ENCODE measurements at regions not wholly inside any gene's neighbourhood (a gene's known extent, or its start where the extent isn't known, plus 50 kb on each side); places are given as distances from the start of the nearest gene placed in this dataset.

GRCh38 chr3:17964108-17964507, 221.7 kb upstream of the TBC1D5 start:
- no peak for DNase-seq (ENCODE audit: low read depth in 2 of 3, low spot score in 1 of 3)

DNA sequence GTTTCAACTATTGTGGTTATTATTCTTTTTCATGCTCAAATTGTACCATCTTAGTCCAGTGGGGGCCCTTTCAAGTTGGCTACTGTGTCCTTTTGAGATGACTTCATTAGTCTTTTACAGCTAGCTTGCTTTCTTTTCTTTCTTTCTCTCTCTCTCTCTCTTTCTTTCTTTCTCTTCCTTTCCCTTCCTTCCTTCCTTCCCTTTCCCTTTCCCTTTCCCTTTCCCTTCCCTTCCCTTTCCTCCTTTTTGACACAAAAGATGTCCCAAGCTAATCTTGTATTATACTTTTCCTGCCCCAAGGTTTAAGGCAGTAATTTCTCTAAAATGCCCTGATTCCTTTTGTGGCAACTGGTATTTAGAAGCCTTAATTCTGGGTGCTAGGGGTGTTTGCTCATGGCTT, 213.0 kb upstream of the TBC1D5 start:
- DNase-seq (ENCODE audit: low read depth in 2 of 3, low spot score in 1 of 3) = no peak

DNA sequence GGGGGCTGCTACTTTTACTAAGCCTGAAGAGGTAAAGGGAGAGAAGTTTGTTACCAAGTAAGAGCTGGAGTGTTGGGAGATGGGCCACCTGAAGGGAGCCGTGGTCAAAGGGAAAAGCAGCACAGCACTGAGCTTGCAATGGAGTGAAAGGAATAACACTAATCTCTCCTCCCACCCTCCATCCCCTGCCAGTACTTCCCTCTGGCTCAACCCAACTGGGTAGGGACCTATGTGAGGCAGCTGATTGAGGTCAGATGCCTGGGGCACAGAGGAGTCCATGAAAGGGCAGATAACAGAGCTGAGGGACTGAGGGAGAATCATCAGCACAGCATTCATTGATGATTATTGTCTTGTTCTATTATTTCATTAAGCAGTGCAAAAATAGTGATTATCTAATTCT, 212.4 kb upstream of the TBC1D5 start:
- DNase-seq (ENCODE audit: low read depth in 2 of 3, low spot score in 1 of 3) = no peak

DNA sequence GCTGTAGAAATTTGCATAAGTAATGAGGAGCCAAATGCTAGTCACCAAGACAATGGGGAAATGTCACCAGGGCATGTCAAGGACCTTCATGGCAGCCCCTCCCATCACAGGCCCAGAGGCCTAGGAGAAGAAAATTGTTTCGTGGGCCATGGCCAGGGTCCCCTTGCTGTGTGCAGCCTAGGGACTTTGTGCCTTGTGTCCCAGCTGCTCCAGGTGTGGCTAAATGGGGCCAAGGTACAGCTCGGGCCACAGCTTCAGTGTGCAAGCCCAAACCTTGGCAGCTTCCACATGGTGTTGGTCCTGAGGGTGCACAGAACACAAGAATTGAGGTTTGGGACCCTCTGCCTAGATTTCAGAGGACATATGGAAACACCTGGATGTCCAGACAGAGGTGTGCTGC, 208.8 kb upstream of the TBC1D5 start:
- DNase-seq (ENCODE audit: low read depth in 2 of 3, low spot score in 1 of 3) = no peak

- no peak for DNase-seq (ENCODE audit: low read depth in 2 of 3, low spot score in 1 of 3)
Measured at GRCh38 chr3:17949101-17949500, 206.7 kb upstream of the TBC1D5 start.

DNA sequence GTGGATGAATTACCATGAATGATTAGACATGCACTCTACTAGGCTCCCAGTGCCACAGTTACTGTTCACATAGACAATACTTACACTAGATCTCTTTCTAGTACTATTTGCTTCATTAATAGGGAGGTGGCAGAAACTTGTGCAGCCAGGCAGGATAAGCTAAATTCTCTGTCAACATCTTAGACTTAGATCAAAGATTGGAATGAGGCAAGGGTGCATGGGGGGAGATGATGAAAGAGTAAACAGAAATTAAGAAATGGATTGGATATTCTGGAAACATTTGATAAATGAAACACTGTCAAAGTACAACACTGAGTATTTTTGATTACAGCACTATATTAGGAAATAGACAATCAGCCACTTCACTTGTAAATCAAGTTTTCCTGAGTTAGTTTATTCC, 205.4 kb upstream of the TBC1D5 start:
- DNase-seq (ENCODE audit: low read depth in 2 of 3, low spot score in 1 of 3) = no peak

GRCh38 chr3:17946619-17947018, 204.2 kb upstream of the TBC1D5 start:
- DNase-seq (ENCODE audit: low read depth in 2 of 3, low spot score in 1 of 3) = no peak

- DNase-seq (ENCODE audit: low read depth in 2 of 3, low spot score in 1 of 3) = no peak
Measured at GRCh38 chr3:17945799-17946399, 203.5 kb upstream of the TBC1D5 start.

DNA sequence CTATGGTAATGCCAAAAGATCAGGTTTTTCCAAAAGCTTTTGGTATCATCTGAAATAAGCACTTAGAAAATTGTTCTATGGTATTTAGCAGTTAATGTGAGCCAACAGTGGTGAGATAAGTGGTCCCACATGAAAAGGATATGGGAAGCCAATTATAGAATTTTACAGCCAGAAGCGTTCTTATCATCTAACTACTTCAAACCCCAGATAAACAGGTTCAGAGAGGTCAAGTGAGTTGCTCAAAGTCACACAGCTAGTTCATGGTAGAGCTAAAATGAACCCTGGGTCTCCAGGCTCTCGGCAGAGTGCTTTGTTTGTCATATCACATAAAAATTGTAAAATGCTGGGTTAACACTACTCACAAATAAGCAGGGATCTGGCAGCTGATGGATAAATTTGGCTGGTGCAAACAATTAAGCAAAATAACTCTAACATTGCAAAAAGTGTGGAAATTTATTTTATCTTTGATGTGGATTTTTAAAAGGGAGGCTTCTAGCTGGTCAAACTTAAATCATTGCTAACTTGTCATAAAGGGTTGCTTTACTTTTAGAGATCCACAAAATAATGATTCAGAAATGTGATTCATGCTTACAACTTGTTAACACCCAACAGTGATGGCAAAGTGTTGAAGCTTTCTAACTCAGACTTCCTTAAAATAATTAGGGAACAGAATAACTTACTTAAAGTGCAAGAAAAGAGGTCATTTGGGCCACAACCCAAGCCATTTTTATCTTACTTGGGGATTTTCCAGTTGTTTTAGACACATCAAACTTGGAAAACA, 202.8 kb upstream of the TBC1D5 start:
- no peak for DNase-seq (ENCODE audit: low read depth in 2 of 3, low spot score in 1 of 3)

- no peak for DNase-seq (ENCODE audit: low read depth in 2 of 3, low spot score in 1 of 3)
Measured at GRCh38 chr3:17942856-17943255, 200.4 kb upstream of the TBC1D5 start.

GRCh38 chr3:17941766-17942165, 199.3 kb upstream of the TBC1D5 start:
- no peak for DNase-seq (ENCODE audit: low read depth in 2 of 3, low spot score in 1 of 3)

GRCh38 chr3:17941152-17941551, 198.7 kb upstream of the TBC1D5 start:
- DNase-seq (ENCODE audit: low read depth in 2 of 3, low spot score in 1 of 3) = no peak

DNA sequence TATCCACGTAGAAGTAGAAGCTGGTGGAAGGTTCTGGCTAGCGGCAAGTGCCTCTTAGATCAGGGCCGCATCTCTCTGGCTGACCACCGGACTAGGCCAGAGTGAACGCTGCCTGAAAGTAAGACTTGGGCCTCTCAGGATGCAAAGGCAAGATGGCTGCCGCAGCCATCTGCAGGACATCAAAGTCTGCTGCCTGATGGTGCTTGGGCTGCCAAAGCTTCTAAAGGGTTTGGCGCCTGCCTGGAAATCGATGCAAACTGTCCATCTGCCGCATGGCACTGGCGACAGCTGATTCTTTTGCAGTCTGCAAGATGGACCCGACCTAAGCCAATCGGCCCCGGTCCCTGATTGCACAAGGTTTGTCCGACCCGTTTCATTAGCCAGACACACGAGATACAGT, 196.7 kb upstream of the TBC1D5 start:
- no peak for DNase-seq (ENCODE audit: low read depth in 2 of 3, low spot score in 1 of 3)

- no peak for DNase-seq (ENCODE audit: low read depth in 2 of 3, low spot score in 1 of 3)
Measured at GRCh38 chr3:17938313-17938712, 195.9 kb upstream of the TBC1D5 start.

DNA sequence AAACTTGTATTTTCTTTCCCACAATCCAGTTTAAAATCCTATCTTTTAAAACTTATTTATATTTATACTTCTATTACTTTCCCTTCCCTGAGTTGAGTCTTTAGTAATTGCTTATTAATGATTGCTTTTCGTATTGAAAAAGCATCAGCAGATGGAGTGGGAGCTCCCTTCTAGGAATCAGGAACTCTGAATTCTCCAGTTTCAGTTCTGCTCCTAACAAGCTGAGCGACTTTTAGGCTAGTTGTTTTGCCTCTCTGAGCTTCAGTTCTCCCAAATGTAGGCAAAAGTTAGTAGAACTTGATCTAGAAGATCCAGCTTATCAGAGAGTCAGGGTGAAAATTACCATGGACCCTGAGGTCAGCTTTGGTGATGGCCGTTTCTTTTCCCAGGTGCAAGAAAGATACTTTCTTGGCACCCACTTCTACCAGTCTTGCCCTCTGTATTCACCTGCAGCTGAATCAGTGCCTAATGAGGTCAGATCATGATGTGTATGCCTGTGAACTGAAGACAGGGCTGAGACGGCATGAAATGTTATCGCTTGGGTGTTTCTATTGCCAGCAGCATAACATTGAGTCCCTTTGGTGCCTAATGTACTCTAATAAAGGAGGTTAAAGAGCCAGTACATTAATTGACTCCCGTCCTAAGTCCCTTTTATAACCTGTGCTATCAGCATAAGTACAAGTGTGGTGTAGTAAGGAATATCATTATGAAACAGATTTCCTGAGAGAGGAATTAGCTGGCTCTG, 194.5 kb upstream of the TBC1D5 start:
- no peak for DNase-seq (ENCODE audit: low read depth in 2 of 3, low spot score in 1 of 3)

- no peak for DNase-seq (ENCODE audit: low read depth in 2 of 3, low spot score in 1 of 3)
Measured at GRCh38 chr3:17935222-17935621, 192.8 kb upstream of the TBC1D5 start.

- DNase-seq (ENCODE audit: low read depth in 2 of 3, low spot score in 1 of 3) = no peak
Measured at GRCh38 chr3:17932136-17932771, 189.8 kb upstream of the TBC1D5 start.

- no peak for DNase-seq (ENCODE audit: low read depth in 2 of 3, low spot score in 1 of 3)
Measured at GRCh38 chr3:17931131-17931530, 188.7 kb upstream of the TBC1D5 start.

DNA sequence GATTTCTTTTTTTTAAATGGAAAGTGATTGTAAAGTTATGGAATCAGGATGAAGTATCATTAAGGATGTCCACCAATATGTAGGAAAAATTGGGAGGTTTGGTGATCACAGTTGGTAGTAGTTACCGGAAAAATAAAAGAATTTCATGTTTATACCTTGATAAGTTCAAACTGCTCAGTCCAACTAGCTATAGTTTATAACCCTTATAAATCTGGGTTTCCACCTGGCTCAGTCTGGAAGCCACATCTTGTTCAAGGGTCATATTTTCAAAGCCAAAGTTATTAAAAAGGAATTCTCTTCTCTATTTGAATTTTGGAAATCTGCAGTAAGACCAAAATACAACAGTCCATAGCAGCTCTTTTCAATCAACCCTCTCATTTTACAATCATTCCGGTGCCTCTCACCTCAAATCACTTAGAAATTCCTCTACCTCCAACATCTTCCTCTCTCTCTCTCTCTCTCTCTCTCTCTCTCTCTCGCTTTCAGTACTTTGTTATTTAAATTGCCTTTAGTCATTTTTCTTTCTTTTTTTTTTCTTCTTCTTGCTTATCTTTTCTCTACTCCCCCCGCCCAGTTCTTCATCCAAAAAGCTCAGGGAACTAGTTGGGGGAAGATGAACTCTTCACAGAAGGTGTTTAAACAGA, 186.2 kb upstream of the TBC1D5 start:
- DNase-seq (ENCODE audit: low read depth in 2 of 3, low spot score in 1 of 3) = no peak

DNA sequence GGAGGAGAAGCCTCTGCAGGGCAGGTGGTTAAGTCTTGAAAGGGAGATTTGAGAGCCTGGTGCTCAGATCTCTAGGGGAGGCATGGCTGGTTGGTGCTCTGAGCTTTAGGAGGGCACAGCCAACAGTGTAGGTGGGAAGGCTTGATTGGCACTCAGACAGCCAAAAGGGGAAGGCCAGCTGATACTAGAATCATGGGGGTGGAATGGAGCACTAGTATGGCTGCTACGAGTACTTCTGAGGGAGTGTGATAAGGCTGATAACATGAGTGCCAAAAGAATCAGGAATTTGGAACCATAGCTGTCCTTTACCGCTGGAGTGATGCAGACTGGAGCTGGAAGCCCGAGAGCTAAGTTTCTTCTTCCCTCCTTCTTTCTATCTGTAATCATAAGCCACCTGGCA, 184.6 kb upstream of the TBC1D5 start:
- no peak for DNase-seq (ENCODE audit: low read depth in 2 of 3, low spot score in 1 of 3)

DNA sequence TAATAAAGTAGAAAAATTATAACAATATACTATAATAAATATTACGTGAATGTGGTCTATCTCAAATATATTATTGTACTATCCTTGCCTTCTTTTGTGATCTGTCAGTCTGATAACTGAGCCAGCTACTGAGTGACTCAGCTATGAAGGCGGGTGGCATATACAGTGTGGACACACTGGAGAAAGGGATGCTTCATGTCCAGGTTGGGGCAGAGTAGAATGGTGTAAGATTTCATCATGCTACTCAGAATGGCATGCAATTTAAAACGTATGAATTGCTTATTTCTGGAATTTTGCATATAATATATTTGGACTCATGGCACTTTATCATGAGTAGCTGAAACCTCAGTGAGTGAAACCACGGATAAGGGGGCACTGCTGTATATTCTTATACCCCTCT, 172.9 kb upstream of the TBC1D5 start:
- DNase-seq (ENCODE audit: low read depth in 2 of 3, low spot score in 1 of 3) = no peak
